HL-60 (cell line): ENCODE measurements at regions not wholly inside any gene's neighbourhood (a gene's known extent, or its start where the extent isn't known, plus 50 kb on each side); places are given as distances from the start of the nearest gene placed in this dataset.

ENCODE experiments used
- DNase-seq, 2 experiments: peaks; one replicate each; pipeline ENCODE4 v3.0.0-alpha.2; 2010 to 2020; ENCODE audit warnings: low read depth in 1 of 2, low spot score in 1 of 2
- H3K27ac ChIP-seq: fragments of 250-450 bp; sonication (Bioruptor Pico); replicated peaks from 2 replicates; pipeline ENCODE4 v1.5.1; 2020; ENCODE audit warnings: mild to moderate bottlenecking, moderate library complexity
- H3K27me3 ChIP-seq: fragments of 250-450 bp; sonication (Bioruptor Pico); 2 replicates; pipeline ENCODE4 v1.5.1; 2021; ENCODE audit warnings: mild to moderate bottlenecking, moderate library complexity; ENCODE audit not compliant: insufficient read depth, poor library complexity, severe bottlenecking
- H3K4me3 ChIP-seq: replicated peaks from 2 replicates; pipeline ENCODE4 v1.5.1; 2011; ENCODE audit warnings: mild to moderate bottlenecking, control low read depth, low read length; ENCODE audit not compliant: insufficient read depth
- CTCF ChIP-seq: IDR thresholded peaks from one replicate; pipeline ENCODE4 v1.5.1; 2011; ENCODE audit warnings: low read length, control low read depth, inconsistent platforms; ENCODE audit not compliant: insufficient read depth
- GABPA ChIP-seq: IDR thresholded peaks from 2 replicates; pipeline ENCODE4 v1.6.1; 2012; ENCODE audit warnings: low read depth
- POLR2AphosphoS5 ChIP-seq: IDR thresholded peaks from 2 replicates; pipeline ENCODE4 v1.6.1; 2012; ENCODE audit warnings: low read depth
- REST ChIP-seq: IDR thresholded peaks from 2 replicates; pipeline ENCODE4 v1.6.1; 2012; ENCODE audit warnings: low read depth; ENCODE audit not compliant: insufficient replicate concordance
- SPI1 ChIP-seq: IDR thresholded peaks from 2 replicates; pipeline ENCODE4 v1.6.1; 2012; ENCODE audit warnings: low read depth, mild to moderate bottlenecking, borderline replicate concordance

- TF ChIP-seq POLR2AphosphoS5 (no peak), CTCF (no peak), REST (no peak), GABPA (no peak), SPI1 (no peak)
- DNase-seq: no peak
- no peaks in the 10 kb centered on the region for H3K27me3 ChIP-seq
- H3K4me3 ChIP-seq: no peak overlapping the region
- H3K27ac ChIP-seq: no peak overlapping the region
Observed at GRCh38 chr9:73684601-73685000, 532.9 kb downstream of the ANXA1 start.

DNA sequence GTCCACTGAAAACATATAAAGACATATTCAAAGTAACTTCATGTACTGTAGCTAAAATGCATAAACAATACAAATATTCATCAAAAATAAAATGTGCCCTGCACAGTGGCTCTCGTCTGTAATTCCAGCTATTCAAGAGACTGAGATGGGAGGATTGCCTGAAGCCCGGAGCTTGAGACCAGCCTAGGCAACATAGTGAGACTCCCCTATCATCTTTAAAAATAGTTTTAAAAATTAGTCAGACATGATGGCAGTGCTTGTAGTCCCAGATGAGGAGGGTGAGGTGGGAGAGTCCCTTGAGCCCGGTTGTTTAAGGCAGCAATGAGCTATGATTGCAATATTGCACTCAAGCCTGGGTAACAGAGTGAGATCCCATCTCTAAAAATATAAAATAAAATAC is 534.1 kb downstream of the ANXA1 start:
- TF ChIP-seq SPI1 (no peak), REST (no peak), GABPA (no peak), CTCF (no peak), POLR2AphosphoS5 (no peak)
- Histone ChIP-seq H3K4me3 (no peak overlapping the region), H3K27me3 (no peaks in the 10 kb centered on the region), H3K27ac (no peak overlapping the region)
- no peak for DNase-seq

GRCh38 chr9:73689051-73689870 is 537.6 kb downstream of the ANXA1 start:
- no peaks in the 10 kb centered on the region for H3K27me3 ChIP-seq
- H3K27ac ChIP-seq: no peak overlapping the region
- no peak for DNase-seq
- no peak overlapping the region for H3K4me3 ChIP-seq
- no peak for TF ChIP-seq SPI1
- TF ChIP-seq REST: no peak
- TF ChIP-seq GABPA: no peak
